SK-MEL-5 (cell line): ENCODE measurements at regions not wholly inside any gene's neighbourhood (a gene's known extent, or its start where the extent isn't known, plus 50 kb on each side); places are given as distances from the start of the nearest gene placed in this dataset.
"Not testable (repeated sequence)": the region's sequence is repeated elsewhere in the genome, so short reads cannot be mapped to it uniquely, and the experiment has no call there.

Source experiments
- DNase-seq: peaks from one replicate; pipeline ENCODE4 v3.0.0-alpha.2; 2016; ENCODE audit warnings: low read depth, low spot score
- in situ Hi-C: cut with HindIII; loops from 2 replicates; pipeline ENCODE4 v1.10.0; 2016; ENCODE audit warnings: low sequenced_read_pairs, high pct_unique_total_duplicates, low pct_unique_long_range_greater_than_20kb

DNA sequence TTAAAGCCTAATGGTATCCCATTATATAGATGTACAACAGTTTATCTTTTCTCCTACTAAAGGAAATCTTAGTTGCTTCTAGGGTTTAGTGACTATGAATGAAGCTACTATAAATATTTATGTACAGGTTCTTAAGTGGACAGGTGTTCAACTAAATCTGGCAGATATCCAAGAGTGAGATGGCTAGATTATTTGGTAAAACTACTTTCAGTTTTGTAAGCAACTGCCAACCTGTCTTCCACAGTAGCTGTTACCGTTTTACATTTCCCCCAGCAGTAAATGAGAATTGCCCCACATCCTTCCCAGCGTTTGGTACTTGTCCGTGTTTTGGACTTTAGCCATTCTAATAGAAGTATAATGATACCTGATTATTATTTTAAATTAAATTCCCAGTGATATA, 144.9 kb upstream of the MAGI2 start:
- DNase-seq: no peak
- in situ Hi-C loops: no loop called here

DNA sequence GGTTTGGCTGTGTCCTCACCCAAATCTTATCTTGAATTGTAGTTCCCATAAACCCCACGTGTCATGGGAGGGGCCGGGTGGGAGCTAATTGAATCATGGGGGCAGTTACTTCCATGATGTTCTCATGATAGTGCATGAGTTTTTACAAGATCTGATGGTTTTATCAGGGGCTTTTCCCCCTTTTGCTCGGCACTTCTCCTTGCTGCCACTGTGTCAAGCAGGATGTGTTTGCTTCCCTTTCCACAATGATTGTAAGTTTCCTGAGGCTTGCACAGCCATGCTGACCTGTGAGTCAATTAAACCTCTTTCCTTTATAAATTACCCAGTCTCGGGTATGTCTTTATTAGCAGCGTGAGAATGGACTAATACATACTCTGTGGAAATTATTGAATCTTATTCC, 141.2 kb upstream of the MAGI2 start:
- in situ Hi-C loops, DNase-seq: not testable (repeated sequence)

DNA sequence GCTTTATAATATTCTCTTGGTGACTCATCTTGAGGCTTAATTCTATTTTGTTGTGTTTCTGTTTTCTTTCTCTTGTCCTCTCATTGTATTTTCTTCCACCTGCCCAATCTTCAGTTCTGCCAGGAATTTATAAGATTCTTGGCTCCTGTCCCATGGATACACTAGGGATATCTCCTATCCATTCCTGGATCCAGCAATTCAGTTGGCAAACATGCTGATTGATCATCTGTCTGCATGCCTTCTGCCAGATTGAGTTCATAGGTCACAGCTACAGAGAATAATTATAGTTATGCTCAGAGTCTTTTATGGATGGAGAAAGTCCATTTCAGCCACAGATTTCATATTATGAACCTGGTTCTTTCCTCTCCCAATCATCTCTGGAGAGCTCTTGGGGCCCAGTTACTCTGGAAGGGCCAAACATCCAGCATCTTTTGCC, 140.4 kb upstream of the MAGI2 start:
- no peak for DNase-seq
- in situ Hi-C loops: no loop called here

DNA sequence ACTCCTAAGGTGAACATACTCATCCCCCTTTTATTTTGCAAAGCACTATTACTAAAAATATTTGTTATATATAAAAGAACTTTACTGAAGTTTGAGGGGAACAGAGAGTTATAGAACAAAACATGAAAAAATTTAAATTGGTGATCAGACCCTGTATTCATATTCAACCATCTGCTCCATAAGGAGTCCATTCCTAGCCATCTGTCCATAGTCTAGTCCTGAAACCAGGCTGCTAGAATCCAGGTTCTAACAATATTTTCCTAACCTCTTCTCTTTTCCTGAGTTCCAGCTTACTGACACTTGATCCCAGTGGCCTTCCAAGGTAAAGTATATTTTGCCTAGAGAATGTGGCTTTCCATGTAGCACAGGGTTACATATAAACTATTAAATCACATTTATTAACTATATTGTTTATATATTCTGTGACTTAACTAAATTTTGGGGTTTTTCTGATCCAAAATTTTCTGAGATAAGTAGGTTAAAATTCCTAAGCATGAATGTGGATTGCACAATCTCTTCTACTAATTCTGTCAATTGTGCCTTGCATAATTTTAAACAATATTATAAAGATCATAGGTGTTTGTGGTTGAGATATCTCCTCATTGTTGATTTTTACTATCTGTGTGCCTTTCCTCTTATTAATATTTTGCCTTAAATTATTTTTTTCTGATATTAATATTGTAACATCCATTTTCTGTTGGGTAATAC, 137.6 kb upstream of the MAGI2 start:
- in situ Hi-C loops: no loop called here
- DNase-seq: no peak

DNA sequence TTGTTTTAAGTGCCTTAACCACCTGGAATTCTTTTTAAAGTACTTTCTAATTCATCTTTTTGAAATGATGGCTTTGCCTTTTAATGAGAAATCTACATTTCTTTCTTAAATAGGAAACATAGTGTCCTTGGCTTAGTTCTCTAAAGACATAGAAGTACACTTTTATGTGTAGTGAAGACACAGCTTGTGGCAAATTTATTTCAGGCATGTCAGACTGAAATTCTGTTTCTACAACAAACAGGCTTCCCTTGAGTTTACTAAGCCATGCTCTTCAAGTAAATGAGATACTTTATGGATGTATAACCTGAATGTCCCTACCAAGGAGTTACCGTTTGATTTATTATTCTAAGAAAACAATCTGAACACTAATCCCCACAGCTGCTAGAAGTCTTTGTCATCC, 136.9 kb upstream of the MAGI2 start:
- DNase-seq: no peak
- in situ Hi-C loops: no loop called here

DNA sequence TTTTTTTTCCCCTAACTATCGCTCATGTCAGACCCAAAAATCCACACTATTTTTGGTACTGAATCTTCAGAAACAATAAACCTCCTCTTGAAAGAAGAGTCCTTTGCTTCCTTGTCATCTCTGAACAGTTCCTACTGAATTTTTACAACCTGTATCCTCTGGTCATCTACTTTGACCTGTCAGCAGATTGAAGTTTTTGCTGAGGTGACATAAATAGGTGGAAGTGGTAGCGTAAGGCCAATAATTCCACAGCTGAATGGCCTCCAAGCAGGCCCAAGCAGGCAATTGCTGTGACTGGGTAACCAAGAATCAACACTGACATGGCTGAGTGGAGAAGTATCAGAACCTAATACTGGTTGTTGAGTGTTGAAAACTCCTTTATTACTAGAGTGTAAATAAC, 117.4 kb upstream of the MAGI2 start:
- in situ Hi-C loops: no loop called here
- no peak for DNase-seq

DNA sequence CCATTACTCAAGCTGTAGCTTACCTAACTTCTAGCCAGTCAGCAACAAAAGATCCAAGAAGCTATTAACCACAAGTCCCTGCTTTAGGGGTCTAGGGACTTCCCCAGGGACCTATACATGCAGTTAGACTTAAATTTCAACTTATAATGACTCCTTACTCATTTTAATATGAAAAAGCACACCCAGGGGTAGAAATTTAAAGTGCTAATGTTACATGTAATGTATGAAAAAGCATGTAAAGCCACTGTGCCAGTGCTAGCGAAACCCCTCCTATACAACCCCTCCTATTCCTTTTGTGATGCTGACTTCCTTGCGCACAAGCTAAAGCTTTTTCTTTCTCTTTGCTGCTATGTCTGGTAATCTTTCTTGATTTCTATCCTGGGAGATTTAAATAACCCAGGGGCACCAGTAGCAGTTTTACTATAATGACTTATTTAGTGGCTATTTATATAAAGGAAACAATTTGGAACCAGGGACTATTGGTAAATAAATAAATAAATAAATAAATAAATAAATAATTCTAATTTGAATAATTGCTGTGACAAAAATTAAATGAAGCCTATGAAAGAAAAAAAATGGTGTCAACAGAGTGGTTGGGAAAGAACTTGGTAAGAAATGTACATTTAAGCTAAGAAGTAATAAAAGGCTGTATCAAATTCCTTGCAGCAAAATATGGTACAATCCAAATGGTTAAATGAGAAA, 110.5 kb upstream of the MAGI2 start:
- no peak for DNase-seq
- in situ Hi-C loops: no loop called here

DNA sequence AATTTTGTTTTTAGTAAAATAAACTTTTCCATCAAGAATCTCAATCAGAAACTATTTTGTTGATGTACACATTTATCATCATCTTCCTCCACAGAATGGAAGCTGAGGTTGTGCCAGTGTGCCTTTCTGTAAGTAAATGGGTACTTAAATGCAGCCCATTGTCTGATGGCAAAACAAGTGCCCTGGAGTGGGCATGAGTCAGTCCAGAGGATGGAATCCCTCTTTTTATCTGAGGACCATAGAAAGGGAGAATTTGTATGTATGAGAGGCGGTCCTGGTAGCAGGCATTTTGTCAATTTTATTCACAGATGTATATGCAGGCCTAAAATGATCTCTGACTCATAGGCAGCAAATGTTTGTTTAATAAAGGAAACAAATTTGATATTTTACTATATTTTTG, 102.1 kb upstream of the MAGI2 start:
- in situ Hi-C loops: no loop called here

DNA sequence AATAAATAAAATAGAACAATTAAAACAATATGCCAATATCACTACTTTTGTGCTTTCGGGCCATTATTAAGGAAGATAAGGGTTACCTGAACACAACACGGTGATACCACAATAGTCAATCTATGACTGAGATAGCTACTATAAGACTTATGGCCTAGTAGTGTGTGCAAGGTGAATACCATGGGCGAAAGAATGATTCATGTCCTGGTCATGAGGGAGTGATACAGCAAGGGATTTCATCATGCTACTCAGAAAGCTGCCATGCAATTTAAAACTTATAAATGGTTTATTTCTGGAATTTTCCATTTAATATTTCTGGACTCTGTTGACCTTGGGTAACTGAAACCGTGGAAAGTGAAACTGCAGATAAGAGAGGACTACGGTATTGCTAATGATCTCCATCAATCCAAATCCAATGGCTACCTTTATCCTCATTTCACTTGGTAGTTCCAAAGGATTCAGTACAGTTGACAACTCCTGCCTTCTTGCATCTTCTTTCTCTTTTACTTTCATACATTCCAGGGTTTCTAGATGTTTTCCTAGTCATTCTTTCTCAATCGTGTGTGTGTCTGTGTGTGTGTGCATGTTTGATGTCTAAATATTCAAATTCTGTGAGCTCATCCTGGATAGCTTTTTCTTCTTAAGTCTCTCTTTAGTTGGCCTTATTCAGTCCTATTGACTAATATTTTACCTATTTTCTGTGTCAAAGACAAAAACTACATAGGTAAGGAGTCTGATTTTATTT, 100.5 kb upstream of the MAGI2 start:
- in situ Hi-C loops: no loop called here
- DNase-seq: no peak

More for the DNA sequence above, 102.1 kb upstream of the MAGI2 start:
- no peak for DNase-seq

DNA sequence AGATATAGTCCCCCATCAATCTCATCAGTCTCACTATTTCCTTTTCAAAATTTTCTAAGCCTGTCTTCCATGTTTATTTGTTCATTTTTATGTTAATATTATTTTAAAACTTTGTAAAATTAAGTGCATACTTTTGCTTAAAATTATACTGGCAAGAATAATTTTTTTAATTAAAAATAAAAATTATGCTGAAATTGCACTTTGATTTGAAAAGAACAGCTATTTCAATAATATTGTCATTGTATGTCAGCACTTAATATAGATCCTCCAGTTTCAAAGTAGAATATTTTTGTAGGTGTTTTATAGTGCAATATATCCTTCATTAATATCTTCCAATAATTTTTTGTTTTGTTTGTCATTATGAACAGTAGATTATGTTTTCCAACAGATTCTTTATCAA, 99.0 kb upstream of the MAGI2 start:
- in situ Hi-C loops: no loop called here

DNA sequence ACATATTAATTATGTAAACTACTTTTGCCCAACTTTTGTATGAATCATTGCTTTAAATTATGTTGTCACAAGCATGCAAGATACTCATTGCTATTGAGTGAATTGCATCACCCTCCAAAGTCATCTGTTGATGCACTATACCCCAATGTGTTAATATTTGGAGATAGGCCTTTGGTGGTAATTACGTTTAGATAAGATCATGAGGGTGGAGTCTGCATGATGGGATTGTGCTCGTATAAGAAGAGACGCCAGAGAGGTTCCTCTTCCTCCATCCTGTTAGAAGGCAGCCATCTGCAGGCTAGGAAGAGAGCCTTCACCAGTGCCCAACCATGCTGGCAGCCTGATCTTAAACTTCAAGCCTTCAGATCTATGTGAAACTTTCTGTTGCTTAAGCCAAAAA, 95.3 kb upstream of the MAGI2 start:
- in situ Hi-C loops: no loop called here
- no peak for DNase-seq

More for the DNA sequence above, 99.0 kb upstream of the MAGI2 start:
- no peak for DNase-seq

DNA sequence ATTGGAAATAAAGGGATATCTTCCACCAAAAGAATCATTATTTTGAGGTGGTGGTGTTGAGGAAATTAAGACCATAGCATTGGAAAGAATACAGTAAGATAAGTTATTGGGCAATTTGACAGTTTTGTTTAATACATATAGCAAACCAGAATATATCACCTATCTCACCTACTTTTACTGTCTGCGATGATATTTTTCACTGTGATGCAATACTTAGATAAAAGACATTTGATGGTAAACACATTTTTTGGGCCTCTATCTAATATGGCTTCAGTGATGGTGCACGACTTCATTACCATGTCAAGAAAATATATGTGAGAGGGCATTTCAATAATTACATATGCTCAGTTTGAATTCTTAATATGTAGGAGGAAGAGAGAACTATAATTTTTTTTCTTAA, 93.7 kb upstream of the MAGI2 start:
- in situ Hi-C loops: no loop called here

DNA sequence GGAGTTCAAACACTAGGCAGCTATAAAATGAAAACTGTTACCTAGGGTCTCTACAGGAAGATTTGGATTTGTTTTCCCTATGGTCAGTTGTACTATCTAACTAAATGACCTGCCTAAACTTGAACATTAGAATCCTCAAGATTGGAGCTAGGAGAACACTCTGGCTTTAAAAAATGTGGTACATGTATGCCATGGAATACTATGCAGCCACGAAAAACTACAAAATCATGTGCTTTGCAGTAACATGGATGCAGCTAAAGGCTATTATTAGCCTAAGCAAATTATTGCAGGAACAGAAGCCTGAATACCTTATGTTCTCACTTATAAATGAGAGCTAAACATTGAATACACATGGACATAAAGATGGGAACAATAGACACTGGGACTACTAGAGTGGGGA, 87.1 kb upstream of the MAGI2 start:
- no peak for DNase-seq
- in situ Hi-C loops: no loop called here

More for the DNA sequence above, 93.7 kb upstream of the MAGI2 start:
- DNase-seq: no peak

DNA sequence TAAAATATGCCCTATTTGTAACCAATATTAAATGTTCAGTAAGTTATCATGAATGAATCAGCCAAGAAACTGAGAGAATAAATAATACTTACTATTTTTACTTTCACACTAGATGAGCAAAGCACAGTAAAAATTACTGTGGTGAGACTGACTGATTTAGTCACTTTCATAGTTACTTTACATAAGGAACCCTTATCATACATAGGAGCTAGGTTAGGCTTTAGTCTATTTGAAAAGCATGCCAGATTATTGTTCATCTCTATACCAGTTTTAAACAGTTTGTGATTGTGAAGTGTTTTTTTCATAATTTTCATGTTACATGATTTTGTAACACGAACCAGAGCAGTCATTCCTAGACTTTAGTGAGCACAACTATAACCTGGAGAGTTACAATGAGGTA, 80.7 kb upstream of the MAGI2 start:
- in situ Hi-C loops: no loop called here
- DNase-seq: no peak

DNA sequence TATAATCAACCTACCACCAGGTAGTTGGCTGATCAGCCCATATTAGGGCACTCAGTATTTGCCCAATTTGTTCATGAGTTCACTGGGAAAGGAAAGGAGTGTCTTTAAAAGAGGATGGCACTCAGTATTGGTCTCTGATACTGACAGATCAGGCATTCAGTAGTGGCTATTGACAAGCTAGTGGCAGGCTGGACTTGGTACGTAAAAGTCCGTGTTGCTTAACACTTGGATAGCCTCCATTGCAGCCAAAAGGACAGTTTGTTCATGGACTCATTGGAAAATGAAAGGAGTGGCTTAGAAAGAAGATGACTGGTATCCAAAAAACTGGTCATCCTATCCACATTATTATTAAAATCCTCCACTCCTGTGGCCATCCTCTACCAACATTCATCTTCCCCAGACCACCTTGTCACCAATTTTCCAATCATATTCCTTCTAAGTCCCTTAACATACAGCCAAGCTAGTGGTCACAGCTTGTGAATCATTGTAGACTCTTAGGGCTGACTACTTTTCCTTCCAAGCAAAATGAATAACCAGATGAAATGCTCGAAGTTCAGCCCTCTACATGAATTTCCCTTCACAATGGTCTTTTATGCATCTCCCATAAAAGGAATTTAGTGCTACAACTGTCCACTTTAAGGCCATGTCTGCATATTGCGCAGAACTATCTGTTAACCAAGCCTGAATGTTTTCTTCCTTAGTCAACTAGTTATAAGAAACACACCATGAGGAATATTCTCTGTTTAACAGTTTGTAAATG, 78.6 kb upstream of the MAGI2 start:
- in situ Hi-C loops: no loop called here
- no peak for DNase-seq

DNA sequence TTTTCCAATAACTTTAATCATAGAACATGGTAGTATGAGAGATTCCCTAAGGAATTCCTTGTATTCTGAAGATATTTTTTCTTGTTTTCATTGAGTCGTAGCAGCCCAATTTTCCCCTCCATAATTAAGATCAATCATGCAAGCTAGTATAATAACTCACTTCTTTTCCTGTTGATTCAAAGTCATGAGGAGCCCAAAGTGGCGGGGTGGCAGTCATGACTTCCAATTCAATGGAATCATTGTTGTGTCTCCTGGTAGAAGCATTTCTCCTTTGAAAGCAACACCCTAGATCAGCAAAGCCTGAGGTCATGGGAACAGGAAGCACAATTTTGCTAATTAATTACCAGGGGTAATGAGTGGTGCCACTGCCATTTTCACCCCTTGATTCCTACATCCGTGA, 77.6 kb upstream of the MAGI2 start:
- in situ Hi-C loops: no loop called here
- DNase-seq: peak; percentile 95

DNA sequence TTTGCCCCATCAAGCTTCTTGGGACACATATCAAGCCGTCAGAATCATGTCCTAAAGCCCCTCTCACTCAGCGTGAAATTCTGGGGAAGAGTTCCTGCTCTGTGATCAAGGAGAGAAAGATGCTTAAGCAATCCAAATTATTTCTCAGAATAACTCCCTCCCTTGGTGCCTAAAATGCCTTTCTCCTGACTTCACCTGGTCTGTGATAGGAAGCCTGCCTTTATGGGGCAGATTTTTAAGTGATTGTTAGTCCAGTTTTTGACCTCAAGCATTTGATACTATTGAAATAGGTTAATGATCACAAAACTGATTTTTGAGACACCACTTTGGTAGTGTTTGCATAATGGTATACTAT, 76.4 kb upstream of the MAGI2 start:
- no peak for DNase-seq
- in situ Hi-C loops: no loop called here

DNA sequence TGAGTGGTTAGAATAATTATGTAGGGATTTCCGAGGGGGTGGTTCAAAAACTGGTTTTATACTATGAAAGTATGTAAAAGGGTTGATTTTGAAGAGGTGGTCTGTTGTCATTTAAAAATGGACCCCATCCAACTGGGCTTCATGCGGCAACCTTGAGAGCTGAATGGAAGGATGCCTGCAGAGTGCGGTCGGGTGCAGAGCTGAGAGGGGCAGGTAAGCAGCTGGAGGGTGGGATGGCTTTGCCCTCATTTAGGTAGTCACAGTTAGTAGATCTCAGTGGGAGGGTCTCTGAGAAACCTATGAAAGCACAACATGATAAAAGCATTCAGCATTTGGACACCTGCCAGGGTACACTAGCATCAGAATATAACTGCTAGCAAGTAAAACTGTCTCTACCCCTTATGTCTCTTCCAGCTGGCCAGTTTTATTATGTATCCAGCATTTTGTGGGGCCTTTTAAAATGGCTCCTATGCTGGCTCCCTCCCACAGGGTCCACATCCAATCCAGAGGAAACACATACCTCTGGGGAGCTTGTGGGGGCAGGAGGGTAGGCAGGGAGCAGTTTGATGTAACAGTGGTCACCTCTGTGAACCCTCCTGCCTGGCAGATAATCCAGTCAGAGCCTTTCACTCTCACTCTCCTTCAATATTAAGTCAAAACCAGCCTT, 75.9 kb upstream of the MAGI2 start:
- in situ Hi-C loops: no loop called here
- DNase-seq: no peak
